A673 (cell line): ENCODE measurements at regions not wholly inside any gene's neighbourhood (a gene's known extent, or its start where the extent isn't known, plus 50 kb on each side); places are given as distances from the start of the nearest gene placed in this dataset.

Experiments
- BruUV-seq: library from RNA; stranded (reverse); fragments of 400-500 nt; replicated peaks from 2 replicates; lab custom pipeline; 2021; lab: Mats Ljungman, UMichigan
- CTCF ChIA-PET: fragments of 300-600 bp; sonication (Branson Sonifier 250); formaldehyde crosslinking; loops from one replicate; lab custom pipeline; 2022; ENCODE audit warnings: antibody characterized with exemption; lab: Charles Lee
- POLR2A ChIA-PET: fragments of 300-600 bp; sonication (Branson Sonifier 250); formaldehyde crosslinking; loops from one replicate; lab custom pipeline; 2022; ENCODE audit warnings: antibody characterized with exemption; ENCODE audit not compliant: low non-redundant PET; lab: Charles Lee
- DNase-seq: peaks from one replicate; pipeline ENCODE4 v3.0.0-alpha.2; 2015; ENCODE audit warnings: low spot score
- H3K27ac ChIP-seq: fragments of 200-600 bp; sonication (generic); 2 replicates; pipeline ENCODE4 v1.5.1; 2016; ENCODE audit warnings: mixed run types, low read depth, mild to moderate bottlenecking, mixed read lengths, antibody characterized with exemption, low read length; ENCODE audit not compliant: poor library complexity, severe bottlenecking
- H3K27me3 ChIP-seq: fragments of 200-600 bp; sonication (generic); replicated peaks from 2 replicates; pipeline ENCODE4 v1.6.1; 2017; ENCODE audit warnings: mixed run types, low read depth, mild to moderate bottlenecking, mixed read lengths, antibody characterized with exemption, low read length; ENCODE audit not compliant: insufficient read depth, poor library complexity
- H3K36me3 ChIP-seq: fragments of 200-600 bp; sonication (generic); 2 replicates; pipeline ENCODE4 v1.6.1; 2016; ENCODE audit warnings: mixed run types, mild to moderate bottlenecking, mixed read lengths, antibody characterized with exemption, low read length; ENCODE audit not compliant: insufficient read depth, poor library complexity, severe bottlenecking
- H3K4me1 ChIP-seq: fragments of 200-600 bp; sonication (generic); 2 replicates; pipeline ENCODE4 v1.6.1; 2017; ENCODE audit warnings: mixed run types, mild to moderate bottlenecking, mixed read lengths, antibody characterized with exemption, low read length; ENCODE audit not compliant: insufficient read depth, poor library complexity, severe bottlenecking
- H3K4me3 ChIP-seq: fragments of 200-600 bp; sonication (generic); 2 replicates; pipeline ENCODE4 v1.5.1; 2016; ENCODE audit warnings: low read depth, mixed run types, mild to moderate bottlenecking, mixed read lengths, low read length; ENCODE audit not compliant: poor library complexity, severe bottlenecking
- H3K9me3 ChIP-seq: fragments of 200-600 bp; sonication (generic); 2 replicates; pipeline ENCODE4 v1.6.1; 2016; ENCODE audit warnings: mixed run types, low read depth, mild to moderate bottlenecking, mixed read lengths, antibody characterized with exemption, low read length; ENCODE audit not compliant: poor library complexity, severe bottlenecking
- CTCF ChIP-seq: fragments of 300-800, 200-600 bp; sonication (generic); conservative IDR thresholded peaks from 2 replicates; pipeline ENCODE4 v1.5.1; 2017; ENCODE audit warnings: low read depth, mild to moderate bottlenecking, antibody characterized with exemption, low read length, moderate library complexity, mixed read lengths
- EZH2 ChIP-seq: fragments of 200-600 bp; sonication (generic); IDR thresholded peaks from 2 replicates; pipeline ENCODE4 v1.6.1; 2017; ENCODE audit warnings: borderline replicate concordance, low read depth, mild to moderate bottlenecking, mixed read lengths, antibody characterized with exemption, low read length; ENCODE audit not compliant: poor library complexity, severe bottlenecking
- intact Hi-C: fragments of 100-400 bp; cut with micrococcal nuclease; formaldehyde crosslinking; loops from one replicate; pipeline ENCODE4 v1.10.0; 2022; ENCODE audit not compliant: unreplicated experiment

- peaks cover 6% of the 10 kb centered on the region for H3K9me3 ChIP-seq
- POLR2A ChIA-PET = no interaction called here
- H3K27ac ChIP-seq = no peak overlapping the region
- H3K27me3 ChIP-seq = peaks cover 24% of the 10 kb centered on the region
- BruUV-seq = no TSS peak
- CTCF ChIA-PET = no interaction called here
- TF ChIP-seq CTCF = no peak
- TF ChIP-seq EZH2 = no peak
- no peak for DNase-seq
- H3K4me1 ChIP-seq = no peaks in the 10 kb centered on the region
- no peak overlapping the region for H3K4me3 ChIP-seq
- H3K36me3 ChIP-seq = no peaks in the 10 kb centered on the region
- intact Hi-C loops = no loop called here
Measured at GRCh38 chr1:204736836-204737235, 51.3 kb upstream of the LRRN2 start.

GRCh38 chr1:204738506-204738905, 53.0 kb upstream of the LRRN2 start:
- Histone ChIP-seq H3K9me3 (peaks cover 6% of the 10 kb centered on the region), H3K27me3 (peaks cover 28% of the 10 kb centered on the region), H3K36me3 (no peaks in the 10 kb centered on the region), H3K27ac (no peak overlapping the region), H3K4me1 (no peaks in the 10 kb centered on the region), H3K4me3 (no peak overlapping the region)
- no TSS peak for BruUV-seq
- intact Hi-C loops = no loop called here
- ChIA-PET POLR2A (no interaction called here), CTCF (no interaction called here)
- TF ChIP-seq CTCF (no peak), EZH2 (no peak)
- DNase-seq = no peak

GRCh38 chr1:204740354-204740753, 54.8 kb upstream of the LRRN2 start:
- Histone ChIP-seq H3K27ac (no peak overlapping the region), H3K27me3 (peaks cover 28% of the 10 kb centered on the region), H3K9me3 (peaks cover 6% of the 10 kb centered on the region), H3K4me1 (no peaks in the 10 kb centered on the region), H3K4me3 (no peak overlapping the region), H3K36me3 (no peaks in the 10 kb centered on the region)
- intact Hi-C loops = no loop called here
- POLR2A ChIA-PET = no interaction called here
- TF ChIP-seq CTCF = no peak
- no peak for TF ChIP-seq EZH2
- DNase-seq = no peak
- BruUV-seq = no TSS peak
- CTCF ChIA-PET = interaction anchor here (0.7 kb wide), 1 partner anchor 249 kb away, joined by 3 read pairs; no protein-coding TSS in a partner anchor
